Fibroblast of lung (primary cell): ENCODE measurements at regions not wholly inside any gene's neighbourhood (a gene's known extent, or its start where the extent isn't known, plus 50 kb on each side); places are given as distances from the start of the nearest gene placed in this dataset.

ENCODE experiments used
- CTCF ChIP-seq, 2 donors: IDR thresholded peaks in 1 of 2; conservative IDR thresholded peaks in 1 of 2; 1 replicate in 1 of 2; 2 replicates in 1 of 2; pipeline ENCODE4 v1.5.1; 2011 to 2012; ENCODE audit warnings: low read length in 2 of 2, control low read depth in 1 of 2, inconsistent platforms in 1 of 2, low read depth in 1 of 2, mild to moderate bottlenecking in 1 of 2
- EZH2 ChIP-seq: IDR thresholded peaks from 2 replicates; pipeline ENCODE4 v1.5.1; 2012; ENCODE audit warnings: low read length, control low read depth, mild to moderate bottlenecking; ENCODE audit errors: missing control alignments

GRCh38 chr12:87217491-87217890 is 811.7 kb downstream of the C12orf50 start:
- TF ChIP-seq CTCF (conservative IDR thresholded peaks at IDR 0.05 in 1 of 2, IDR thresholded peaks at IDR 0.05 in 1 of 2; ENCODE audit: low read depth in 1 of 2, low read length in 2 of 2) (no peak), EZH2 (no peak)
